AG04450 (cell line): ENCODE measurements at regions not wholly inside any gene's neighbourhood (a gene's known extent, or its start where the extent isn't known, plus 50 kb on each side); places are given as distances from the start of the nearest gene placed in this dataset.
"Not testable (repeated sequence)": the region's sequence is repeated elsewhere in the genome, so short reads cannot be mapped to it uniquely, and the experiment has no call there.

Experiments
- CTCF ChIA-PET: fragments of 300-600, 350-600 bp; formaldehyde crosslinking; extraction: SDS; loops from one replicate; lab custom pipeline; 2022; ENCODE audit warnings: antibody characterized with exemption, inconsistent platforms; lab: Charles Lee
- POLR2A ChIA-PET: fragments of 350-600 bp; formaldehyde crosslinking; extraction: SDS; loops from one replicate; lab custom pipeline; 2021; ENCODE audit warnings: antibody characterized with exemption, inconsistent platforms; lab: Yijun Ruan, JAX
- DNase-seq: peaks from one replicate; pipeline ENCODE4 v3.0.0-alpha.2; 2011; ENCODE audit warnings: low read depth, low spot score
- H3K27ac ChIP-seq: one replicate; pipeline ENCODE4 v1.5.1; 2012; ENCODE audit warnings: low read depth, low read length, control low read depth
- H3K27me3 ChIP-seq: one replicate; pipeline ENCODE4 v1.6.0; 2012; ENCODE audit warnings: low read length; ENCODE audit not compliant: control insufficient read depth, insufficient read depth
- H3K4me3 ChIP-seq: 2 replicates; pipeline ENCODE4 v1.5.1; 2011; ENCODE audit warnings: mild to moderate bottlenecking, low read depth, low read length, control low read depth
- H3K9me3 ChIP-seq: 2 replicates; pipeline ENCODE4 v1.5.1; 2012; ENCODE audit warnings: low read length; ENCODE audit not compliant: control insufficient read depth, insufficient read depth
- TF ChIP-seq, protein P1 (sequence below): IDR thresholded peaks from 2 replicates; pipeline ENCODE4 v1.5.1; 2011; ENCODE audit warnings: low read depth, low read length, control low read depth, inconsistent platforms

GRCh38 chr4:9703391-9703790 is 78.0 kb upstream of the DRD5 start:
- Histone ChIP-seq H3K27ac (no peak overlapping the region), H3K9me3 (peaks cover 59% of the 10 kb centered on the region), H3K27me3 (no peaks in the 10 kb centered on the region), H3K4me3 (no peak overlapping the region)
- ChIA-PET CTCF (interaction anchor here (0.6 to 1.3 kb wide), 2 partner anchors 312 to 361 kb away, joined by 3 read pairs; no protein-coding TSS in a partner anchor), POLR2A (no interaction called here)
- DNase-seq = no peak
- TF ChIP-seq, protein P1, sequence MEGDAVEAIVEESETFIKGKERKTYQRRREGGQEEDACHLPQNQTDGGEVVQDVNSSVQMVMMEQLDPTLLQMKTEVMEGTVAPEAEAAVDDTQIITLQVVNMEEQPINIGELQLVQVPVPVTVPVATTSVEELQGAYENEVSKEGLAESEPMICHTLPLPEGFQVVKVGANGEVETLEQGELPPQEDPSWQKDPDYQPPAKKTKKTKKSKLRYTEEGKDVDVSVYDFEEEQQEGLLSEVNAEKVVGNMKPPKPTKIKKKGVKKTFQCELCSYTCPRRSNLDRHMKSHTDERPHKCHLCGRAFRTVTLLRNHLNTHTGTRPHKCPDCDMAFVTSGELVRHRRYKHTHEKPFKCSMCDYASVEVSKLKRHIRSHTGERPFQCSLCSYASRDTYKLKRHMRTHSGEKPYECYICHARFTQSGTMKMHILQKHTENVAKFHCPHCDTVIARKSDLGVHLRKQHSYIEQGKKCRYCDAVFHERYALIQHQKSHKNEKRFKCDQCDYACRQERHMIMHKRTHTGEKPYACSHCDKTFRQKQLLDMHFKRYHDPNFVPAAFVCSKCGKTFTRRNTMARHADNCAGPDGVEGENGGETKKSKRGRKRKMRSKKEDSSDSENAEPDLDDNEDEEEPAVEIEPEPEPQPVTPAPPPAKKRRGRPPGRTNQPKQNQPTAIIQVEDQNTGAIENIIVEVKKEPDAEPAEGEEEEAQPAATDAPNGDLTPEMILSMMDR = no peak; the same call in 1 of the 2 replicates

GRCh38 chr4:9704126-9704525 is 77.3 kb upstream of the DRD5 start:
- H3K4me3 ChIP-seq, DNase-seq, H3K27me3 ChIP-seq, H3K27ac ChIP-seq, POLR2A ChIA-PET: not testable (repeated sequence)
- CTCF ChIA-PET = interaction anchor here (0.6 to 1.3 kb wide), 2 partner anchors 311 to 360 kb away, joined by 3 read pairs; no protein-coding TSS in a partner anchor
- H3K9me3 ChIP-seq = peaks cover 56% of the 10 kb centered on the region

DNA sequence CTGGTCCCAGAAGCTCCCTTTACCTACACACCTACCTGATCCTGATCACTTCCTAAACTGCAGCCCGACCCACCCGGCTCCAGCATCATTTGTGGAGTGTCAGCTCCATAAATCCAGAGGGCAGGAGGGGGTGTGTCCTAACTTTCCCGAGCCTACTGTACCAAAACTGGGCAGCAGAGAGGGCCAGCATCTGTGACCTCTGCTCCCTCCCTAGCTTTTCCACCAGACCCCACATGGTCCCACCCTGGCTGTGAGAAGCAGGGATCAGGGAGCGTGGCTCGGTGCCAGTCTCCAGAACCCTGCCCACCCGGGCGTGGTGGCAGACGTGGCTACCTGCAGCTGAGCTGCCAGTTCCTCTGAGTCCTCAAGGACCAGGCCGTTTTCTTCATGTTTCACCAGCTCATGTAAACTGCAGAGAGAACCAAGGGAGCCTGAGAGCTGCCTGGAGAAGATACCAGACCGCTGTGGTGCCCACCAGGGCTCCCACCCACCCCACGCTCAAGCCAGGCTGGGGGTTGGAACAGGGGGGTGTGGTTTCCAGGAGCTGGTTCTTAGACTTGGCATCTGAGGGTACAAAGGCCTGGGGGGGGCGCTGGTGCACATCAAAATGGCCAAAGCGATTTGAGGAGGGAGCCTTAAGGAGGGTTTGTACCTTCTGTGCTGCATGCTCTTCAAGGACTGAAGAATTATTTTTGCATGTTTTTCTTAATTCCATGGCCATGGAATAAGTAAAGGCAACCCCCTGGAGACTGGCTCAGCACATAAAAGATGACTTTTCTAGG is 76.7 kb upstream of the DRD5 start:
- no peak for DNase-seq
- ChIA-PET POLR2A (no interaction called here), CTCF (no interaction called here)
- H3K4me3 ChIP-seq = no peak overlapping the region
- H3K9me3 ChIP-seq = peaks cover 56% of the 10 kb centered on the region
- no peaks in the 10 kb centered on the region for H3K27me3 ChIP-seq
- no peak overlapping the region for H3K27ac ChIP-seq
- TF ChIP-seq, protein P1 = no peak

DNA sequence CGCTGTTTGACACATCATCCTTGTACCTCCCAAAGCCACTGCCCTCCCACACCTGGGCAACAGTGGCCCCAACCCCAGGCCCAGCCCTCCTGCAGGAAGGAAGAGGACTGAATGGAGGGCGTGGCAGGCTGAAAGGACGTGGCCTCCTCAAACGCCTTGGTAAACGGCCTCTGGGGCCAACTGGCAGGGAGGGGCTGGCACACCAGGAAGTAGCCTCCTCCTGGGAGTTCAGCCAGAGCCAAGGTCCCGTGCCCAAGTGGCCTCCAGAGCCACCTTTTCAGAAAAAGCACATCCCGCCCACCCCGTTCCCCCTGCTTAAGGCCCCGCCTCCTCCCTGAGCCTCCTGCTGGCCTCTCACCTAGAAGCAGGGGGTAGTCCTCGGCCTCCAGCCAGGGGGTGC is 74.2 kb upstream of the DRD5 start:
- H3K27me3 ChIP-seq, H3K27ac ChIP-seq, H3K4me3 ChIP-seq, POLR2A ChIA-PET, CTCF ChIA-PET, DNase-seq: not testable (repeated sequence)
- peaks cover 58% of the 10 kb centered on the region for H3K9me3 ChIP-seq

- DNase-seq, CTCF ChIA-PET: not testable (repeated sequence)
These were observed 73.5 kb upstream of the DRD5 start for GRCh38 chr4:9707936-9708335.

DNA sequence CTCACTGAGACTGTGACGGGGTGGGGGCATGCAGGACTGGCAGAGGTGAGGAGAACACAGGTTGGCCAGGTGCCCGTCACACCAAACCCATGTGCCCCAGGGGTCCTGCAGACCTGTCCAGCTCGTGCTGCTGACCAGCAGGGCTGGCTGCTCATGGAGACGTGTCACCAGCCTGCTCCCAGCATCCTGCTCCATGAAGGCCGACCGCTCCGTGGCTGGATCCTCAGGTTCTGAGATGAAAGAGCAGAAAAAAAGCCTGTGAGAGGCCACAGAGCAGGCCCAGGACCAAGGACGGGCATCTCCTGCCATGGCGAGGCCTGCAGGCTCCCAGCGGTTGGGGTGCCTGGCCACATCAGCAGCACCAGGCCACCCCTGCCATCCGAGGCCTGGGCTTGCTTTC is 71.7 kb upstream of the DRD5 start:
- CTCF ChIA-PET = no interaction called here
- H3K27me3 ChIP-seq = no peaks in the 10 kb centered on the region
- POLR2A ChIA-PET = no interaction called here
- TF ChIP-seq, protein P1 = no peak
- H3K27ac ChIP-seq = no peak overlapping the region
- H3K9me3 ChIP-seq = peaks cover 49% of the 10 kb centered on the region
- no peak for DNase-seq
- H3K4me3 ChIP-seq = no peak overlapping the region

More at GRCh38 chr4:9707936-9708335, 73.5 kb upstream of the DRD5 start:
- H3K4me3 ChIP-seq, H3K27ac ChIP-seq, H3K27me3 ChIP-seq, POLR2A ChIA-PET: not testable (repeated sequence)
- peaks cover 57% of the 10 kb centered on the region for H3K9me3 ChIP-seq

DNA sequence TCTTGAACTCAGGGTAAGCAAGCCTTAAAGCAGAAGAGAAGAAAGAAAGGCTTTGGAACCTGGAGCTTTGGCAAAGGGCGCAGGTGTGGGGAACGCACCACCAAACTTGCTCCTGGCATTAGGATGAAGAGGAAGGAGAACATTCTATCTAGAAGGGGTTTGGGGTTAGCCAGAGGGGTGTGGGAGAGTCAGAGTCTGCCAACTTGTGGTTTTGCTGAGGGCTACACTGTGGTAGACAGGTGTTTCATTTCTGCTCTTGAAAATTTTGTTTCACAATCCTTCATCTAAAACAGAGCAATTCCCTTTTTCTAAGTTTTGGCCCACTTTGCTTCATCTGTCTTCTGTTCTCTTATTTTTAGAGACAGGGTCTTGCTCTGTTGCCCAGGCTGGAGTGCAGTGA is 66.2 kb upstream of the DRD5 start:
- H3K27ac ChIP-seq, H3K27me3 ChIP-seq, POLR2A ChIA-PET, H3K4me3 ChIP-seq, DNase-seq, CTCF ChIA-PET: not testable (repeated sequence)
- H3K9me3 ChIP-seq = peaks cover 26% of the 10 kb centered on the region
